Cardiac fibroblast (primary cell): ENCODE measurements at regions not wholly inside any gene's neighbourhood (a gene's known extent, or its start where the extent isn't known, plus 50 kb on each side); places are given as distances from the start of the nearest gene placed in this dataset.

Source experiments
- DNase-seq, 2 donors: peaks; one replicate each; pipeline versions ENCODE4 v3.0.0 to v3.0.0-alpha.2; 2010; ENCODE audit warnings: low read depth in 2 of 2
- H3K4me3 ChIP-seq, 2 donors: replicated peaks in 1 of 2; 1 replicate in 1 of 2; 2 replicates in 1 of 2; pipeline ENCODE4 v1.5.1; 2011; ENCODE audit warnings: low read depth in 2 of 2, low read length in 2 of 2, mild to moderate bottlenecking in 2 of 2, moderate library complexity in 1 of 2
- TF ChIP-seq, protein P1 (sequence below): IDR thresholded peaks from one replicate; pipeline ENCODE4 v1.5.1; 2011; ENCODE audit warnings: low read depth, mild to moderate bottlenecking, low read length, inconsistent platforms

DNA sequence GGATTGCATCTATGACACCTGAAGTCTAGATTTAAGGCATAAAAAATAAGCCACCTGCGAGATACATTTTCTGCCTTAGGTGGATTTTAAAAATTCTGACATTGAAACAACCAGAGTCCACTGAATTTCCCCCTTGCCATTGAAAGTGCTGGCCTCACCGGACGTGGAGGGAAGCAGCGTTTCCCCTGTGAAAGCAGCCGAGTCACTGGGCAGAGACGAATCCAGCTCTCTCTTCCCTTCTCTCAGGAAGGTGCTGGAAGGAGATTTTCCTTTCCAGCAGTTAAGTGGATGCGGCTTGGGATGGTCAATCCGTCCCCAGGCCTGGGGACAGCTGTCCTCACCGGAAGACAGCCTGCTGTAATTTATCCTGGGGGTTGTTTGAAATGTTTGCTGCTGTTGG lies 270.9 kb upstream of the FOXF1 start:
- no peak overlapping the region for H3K4me3 ChIP-seq
- TF ChIP-seq, protein P1, sequence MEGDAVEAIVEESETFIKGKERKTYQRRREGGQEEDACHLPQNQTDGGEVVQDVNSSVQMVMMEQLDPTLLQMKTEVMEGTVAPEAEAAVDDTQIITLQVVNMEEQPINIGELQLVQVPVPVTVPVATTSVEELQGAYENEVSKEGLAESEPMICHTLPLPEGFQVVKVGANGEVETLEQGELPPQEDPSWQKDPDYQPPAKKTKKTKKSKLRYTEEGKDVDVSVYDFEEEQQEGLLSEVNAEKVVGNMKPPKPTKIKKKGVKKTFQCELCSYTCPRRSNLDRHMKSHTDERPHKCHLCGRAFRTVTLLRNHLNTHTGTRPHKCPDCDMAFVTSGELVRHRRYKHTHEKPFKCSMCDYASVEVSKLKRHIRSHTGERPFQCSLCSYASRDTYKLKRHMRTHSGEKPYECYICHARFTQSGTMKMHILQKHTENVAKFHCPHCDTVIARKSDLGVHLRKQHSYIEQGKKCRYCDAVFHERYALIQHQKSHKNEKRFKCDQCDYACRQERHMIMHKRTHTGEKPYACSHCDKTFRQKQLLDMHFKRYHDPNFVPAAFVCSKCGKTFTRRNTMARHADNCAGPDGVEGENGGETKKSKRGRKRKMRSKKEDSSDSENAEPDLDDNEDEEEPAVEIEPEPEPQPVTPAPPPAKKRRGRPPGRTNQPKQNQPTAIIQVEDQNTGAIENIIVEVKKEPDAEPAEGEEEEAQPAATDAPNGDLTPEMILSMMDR, result no peak
- DNase-seq, result no peak

DNA sequence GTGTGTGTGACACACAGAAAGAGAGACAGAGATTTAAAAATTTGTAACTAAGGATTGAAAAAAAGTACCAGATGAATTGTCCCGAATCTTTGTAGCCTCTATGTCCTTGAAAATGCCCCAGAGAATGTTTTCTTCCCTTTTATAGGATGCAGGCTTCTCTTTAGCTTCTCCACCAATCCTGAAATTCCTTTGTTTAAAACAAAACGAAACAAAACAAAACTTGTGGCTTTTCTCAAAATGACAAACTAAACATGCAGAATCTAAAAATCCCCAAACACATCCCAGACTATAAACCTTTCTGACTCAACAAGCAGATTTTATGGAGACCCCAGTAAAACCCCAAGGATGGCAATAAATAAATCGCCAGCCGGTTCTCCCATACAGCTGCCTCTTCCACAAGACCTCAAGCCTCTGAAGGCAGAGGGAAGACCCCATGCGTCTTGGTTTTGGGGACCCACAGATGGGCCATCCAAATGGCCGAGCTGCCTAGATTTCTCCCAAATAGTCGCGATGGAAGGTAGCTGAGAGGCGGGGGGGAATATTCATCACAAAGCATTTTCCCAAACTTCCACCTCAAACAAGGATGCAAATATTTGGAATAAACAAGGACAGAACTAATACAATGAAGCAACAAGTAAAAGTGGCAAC lies 269.5 kb upstream of the FOXF1 start:
- no peak overlapping the region for H3K4me3 ChIP-seq
- TF ChIP-seq, protein P1, result no peak
- no peak for DNase-seq

DNA sequence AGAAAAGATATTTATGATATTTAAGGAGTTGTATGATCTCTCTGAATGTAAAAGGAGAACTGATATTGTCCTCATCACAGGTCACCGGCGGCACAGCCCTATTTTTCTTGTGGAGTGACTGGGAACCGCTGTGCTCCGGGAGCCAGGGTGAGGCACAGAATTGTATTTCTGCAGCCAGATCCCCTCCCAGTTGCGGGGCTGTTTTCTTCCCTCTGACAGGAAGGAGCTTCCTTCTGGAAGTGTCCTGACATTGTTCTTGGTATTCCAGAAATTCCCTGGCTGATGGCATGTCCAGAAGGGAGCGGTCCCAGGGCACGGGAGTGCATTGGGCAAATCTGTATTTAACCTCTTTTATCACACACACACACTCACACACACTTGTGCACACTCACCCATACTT lies 268.6 kb upstream of the FOXF1 start:
- TF ChIP-seq, protein P1, result no peak
- H3K4me3 ChIP-seq, result no peak overlapping the region
- no peak for DNase-seq

DNA sequence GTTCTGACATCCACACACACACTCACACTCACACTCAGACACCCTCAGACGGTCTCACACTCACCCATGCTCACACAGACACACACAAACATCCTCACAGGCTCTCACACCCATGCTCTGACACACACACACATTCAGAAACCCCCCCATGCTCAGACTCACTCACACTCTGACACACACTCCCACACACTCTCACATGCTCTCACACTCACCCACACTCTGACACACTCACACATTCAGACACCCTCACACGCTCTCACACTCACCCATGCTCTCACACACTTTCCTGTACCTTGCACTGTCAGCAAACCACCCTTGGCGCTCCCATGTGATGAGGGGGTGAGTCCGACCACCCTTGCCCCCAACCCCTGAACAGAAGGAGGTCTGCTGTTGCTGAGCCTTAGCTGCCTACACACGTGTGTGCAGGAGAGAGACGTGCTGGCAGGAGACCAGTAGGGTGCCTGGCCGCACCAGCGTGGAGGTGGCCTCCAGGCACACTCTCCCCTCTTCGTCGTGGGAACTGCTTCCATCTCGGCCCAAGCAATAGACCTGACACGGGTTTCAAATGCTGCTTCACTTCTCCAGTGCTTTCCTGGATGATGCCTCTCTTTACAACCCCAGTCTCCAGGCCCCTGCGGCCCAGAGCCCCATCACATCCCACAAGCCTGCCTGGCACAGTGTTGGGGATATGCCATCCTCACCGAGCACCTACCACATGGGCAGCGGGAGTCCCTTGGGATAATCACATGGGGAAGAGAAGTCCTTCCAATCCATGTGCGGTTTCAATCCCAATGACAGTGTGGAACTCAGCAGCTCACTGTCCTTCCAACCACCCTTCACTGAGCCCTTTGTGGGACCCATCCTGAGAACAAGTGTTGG lies 267.8 kb upstream of the FOXF1 start:
- TF ChIP-seq, protein P1, result no peak
- no peak for DNase-seq
- no peak overlapping the region for H3K4me3 ChIP-seq

DNA sequence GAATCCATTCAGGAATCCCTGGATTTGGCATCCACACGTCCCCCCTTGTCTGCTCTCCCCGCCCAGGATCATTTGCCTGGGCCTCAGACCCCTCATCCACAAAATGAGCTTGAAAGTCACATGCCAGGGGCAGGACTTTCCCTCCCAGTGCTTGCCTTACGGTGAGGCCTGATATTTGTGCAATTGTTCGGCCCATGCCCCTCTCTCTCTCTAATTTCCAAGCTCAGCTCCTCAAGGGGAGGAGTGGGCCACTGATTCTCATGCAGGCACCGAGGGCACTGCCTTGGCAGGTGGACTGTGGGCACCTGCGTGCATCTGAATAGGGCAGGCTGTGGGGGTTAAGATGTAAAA lies 267.2 kb upstream of the FOXF1 start:
- no peak for DNase-seq
- H3K4me3 ChIP-seq, result no peak overlapping the region
- TF ChIP-seq, protein P1, result no peak

DNA sequence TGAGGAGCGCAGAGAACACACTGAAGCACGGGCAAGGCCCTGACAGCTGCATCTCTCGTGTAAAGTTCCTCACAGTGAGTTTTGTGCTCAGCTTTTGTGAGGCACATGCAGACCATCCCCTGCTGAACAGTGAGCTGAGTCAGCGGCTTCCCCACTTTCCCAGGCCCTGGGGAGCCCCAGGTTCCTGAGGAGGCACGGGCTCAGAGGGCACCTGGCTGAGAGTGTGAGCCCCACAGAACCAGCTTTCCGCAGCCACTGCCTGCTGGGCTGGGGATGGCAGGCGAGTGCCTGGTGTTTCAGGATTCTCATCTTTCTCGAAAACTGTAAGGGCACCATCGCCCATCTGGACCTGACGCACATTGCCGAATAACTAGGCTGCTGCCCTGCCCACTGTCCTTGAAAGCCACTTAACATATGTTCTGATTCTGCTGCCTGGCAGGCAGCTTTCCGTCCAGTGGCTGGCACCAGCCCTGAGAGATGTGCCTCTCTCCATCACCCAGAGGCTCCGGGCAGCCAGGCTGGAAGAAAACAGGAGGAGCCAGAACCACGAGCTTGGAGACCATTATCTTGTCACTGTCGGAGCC lies 266.7 kb upstream of the FOXF1 start:
- TF ChIP-seq, protein P1, result no peak
- H3K4me3 ChIP-seq, result no peak overlapping the region
- no peak for DNase-seq
